ENCODE measurements at regions not wholly inside any gene's neighbourhood (a gene's known extent, or its start where the extent isn't known, plus 50 kb on each side); places are given as distances from the start of the nearest gene placed in this dataset.

GRCh38 chr12:111196532-111196931, 172.4 kb downstream of the PHETA1 start:
- no peak overlapping the region for H3K4me3 ChIP-seq (ENCODE audit: control insufficient read depth, low read depth, low read length)
- no peak for TF ChIP-seq CTCF (conservative IDR thresholded peaks at IDR 0.05; ENCODE audit: control insufficient read depth, insufficient read depth, low read depth, low read length)
- DNase-seq (ENCODE audit: low read depth): no peak

- DNase-seq (ENCODE audit: low read depth): no peak
- no peak for TF ChIP-seq CTCF (conservative IDR thresholded peaks at IDR 0.05; ENCODE audit: control insufficient read depth, insufficient read depth, low read depth, low read length)
- H3K4me3 ChIP-seq (ENCODE audit: control insufficient read depth, low read depth, low read length): no peak overlapping the region
Measured at GRCh38 chr12:111195316-111195715, 173.6 kb downstream of the PHETA1 start.

- DNase-seq (ENCODE audit: low read depth): no peak
- no peak for TF ChIP-seq CTCF (conservative IDR thresholded peaks at IDR 0.05; ENCODE audit: control insufficient read depth, insufficient read depth, low read depth, low read length)
- H3K4me3 ChIP-seq (ENCODE audit: control insufficient read depth, low read depth, low read length): no peak overlapping the region
Measured at GRCh38 chr12:111194703-111195051, 174.2 kb downstream of the PHETA1 start.

- H3K4me3 ChIP-seq (ENCODE audit: control insufficient read depth, low read depth, low read length): no peak overlapping the region
- no peak for DNase-seq (ENCODE audit: low read depth)
- TF ChIP-seq CTCF (conservative IDR thresholded peaks at IDR 0.05; ENCODE audit: control insufficient read depth, insufficient read depth, low read depth, low read length): no peak
Measured at GRCh38 chr12:111193977-111194702, 174.8 kb downstream of the PHETA1 start.

- no peak overlapping the region for H3K4me3 ChIP-seq (ENCODE audit: control insufficient read depth, low read depth, low read length)
- DNase-seq (ENCODE audit: low read depth): no peak
- no peak for TF ChIP-seq CTCF (conservative IDR thresholded peaks at IDR 0.05; ENCODE audit: control insufficient read depth, insufficient read depth, low read depth, low read length)
Measured at GRCh38 chr12:111193496-111193895, 175.4 kb downstream of the PHETA1 start.

GRCh38 chr12:111193067-111193466, 175.8 kb downstream of the PHETA1 start:
- no peak for DNase-seq (ENCODE audit: low read depth)
- TF ChIP-seq CTCF (conservative IDR thresholded peaks at IDR 0.05; ENCODE audit: control insufficient read depth, insufficient read depth, low read depth, low read length): no peak
- H3K4me3 ChIP-seq (ENCODE audit: control insufficient read depth, low read depth, low read length): no peak overlapping the region

- no peak overlapping the region for H3K4me3 ChIP-seq (ENCODE audit: control insufficient read depth, low read depth, low read length)
- no peak for TF ChIP-seq CTCF (conservative IDR thresholded peaks at IDR 0.05; ENCODE audit: control insufficient read depth, insufficient read depth, low read depth, low read length)
- DNase-seq (ENCODE audit: low read depth): peak; percentile 4
Measured at GRCh38 chr12:111192647-111193046, 176.2 kb downstream of the PHETA1 start.
